IMR-90 (cell line): ENCODE measurements at regions not wholly inside any gene's neighbourhood (a gene's known extent, or its start where the extent isn't known, plus 50 kb on each side); places are given as distances from the start of the nearest gene placed in this dataset.

Experiments
- ATAC-seq: fragments of 200-7000 bp; cut with Tn5 transposase; 2 replicates; pipeline ENCODE4 v1.9.1; 2020; ENCODE audit warnings: low read depth, mild to moderate bottlenecking, moderate library complexity
- BruUV-seq: library from RNA; stranded (reverse); fragments of 400-500 nt; replicated peaks from 2 replicates; lab custom pipeline; 2021; lab: Mats Ljungman, UMichigan
- CTCF ChIA-PET: fragments of 300-600 bp; formaldehyde crosslinking; extraction: SDS; loops from one replicate; lab custom pipeline; 2021; ENCODE audit warnings: antibody characterized with exemption; lab: Yijun Ruan, JAX
- POLR2A ChIA-PET: fragments of 300-600 bp; sonication (Branson Sonifier 250); formaldehyde crosslinking; loops from one replicate; lab custom pipeline; 2022; ENCODE audit warnings: antibody characterized with exemption; ENCODE audit not compliant: unreplicated experiment; lab: Charles Lee
- DNase-seq: peaks from one replicate; pipeline ENCODE4 v3.0.0; 2013
- H2AFZ ChIP-seq: replicated peaks from 2 replicates; pipeline ENCODE3; 2013; ENCODE audit warnings: low read length, mild to moderate bottlenecking; ENCODE audit not compliant: poor library complexity
- H2AK5ac ChIP-seq: 2 replicates; pipeline ENCODE4 v1.6.1; 2013; ENCODE audit warnings: low read depth, low read length, inconsistent platforms
- H2AK9ac ChIP-seq: replicated peaks from 2 replicates; pipeline ENCODE3; 2013; ENCODE audit warnings: mild to moderate bottlenecking, low read depth, low read length, moderate library complexity; ENCODE audit not compliant: poor library complexity
- H2BK120ac ChIP-seq: 2 replicates; pipeline ENCODE4 v1.6.1; 2013; ENCODE audit warnings: low read depth, low read length, inconsistent platforms
- H2BK15ac ChIP-seq: 3 replicates; pipeline ENCODE4 v1.6.1; 2013; ENCODE audit warnings: low read depth, low read length, inconsistent platforms
- H2BK20ac ChIP-seq: 2 replicates; pipeline ENCODE4 v1.6.1; 2013; ENCODE audit warnings: low read depth, mild to moderate bottlenecking, inconsistent platforms, low read length, moderate library complexity
- H2BK5ac ChIP-seq: 2 replicates; pipeline ENCODE4 v1.6.1; 2013; ENCODE audit warnings: mild to moderate bottlenecking, low read depth, low read length, inconsistent platforms; ENCODE audit not compliant: poor library complexity, severe bottlenecking
- H3K14ac ChIP-seq: replicated peaks from 2 replicates; pipeline ENCODE4 v1.6.1; 2013; ENCODE audit warnings: low read depth, low read length, inconsistent platforms
- H3K18ac ChIP-seq: 2 replicates; pipeline ENCODE4 v1.6.1; 2013; ENCODE audit warnings: low read depth, low read length, control low read depth
- H3K23ac ChIP-seq: 2 replicates; pipeline ENCODE4 v1.6.1; 2013; ENCODE audit warnings: low read depth, low read length, inconsistent platforms
- H3K27ac ChIP-seq: 2 replicates; pipeline ENCODE4 v1.5.1; 2013; ENCODE audit warnings: mild to moderate bottlenecking, control low read depth, low read length; ENCODE audit not compliant: insufficient read depth
- H3K27me3 ChIP-seq: 2 replicates; pipeline ENCODE4 v1.6.1; 2013; ENCODE audit warnings: low read length; ENCODE audit not compliant: control insufficient read depth, insufficient read depth
- H3K36me3 ChIP-seq: 2 replicates; pipeline ENCODE4 v1.6.1; 2013; ENCODE audit warnings: low read length, mixed read lengths; ENCODE audit not compliant: control insufficient read depth, insufficient read depth
- H3K4ac ChIP-seq: 2 replicates; pipeline ENCODE4 v1.6.1; 2013; ENCODE audit warnings: low read depth, low read length, inconsistent platforms
- H3K4me1 ChIP-seq: 2 replicates; pipeline ENCODE4 v1.6.1; 2013; ENCODE audit warnings: low read length, mixed read lengths; ENCODE audit not compliant: control insufficient read depth, insufficient read depth
- H3K4me2 ChIP-seq: 2 replicates; pipeline ENCODE4 v1.6.1; 2013; ENCODE audit warnings: low read depth, mild to moderate bottlenecking, control low read depth, low read length, moderate library complexity
- H3K4me3 ChIP-seq: 2 replicates; pipeline ENCODE4 v1.5.1; 2013; ENCODE audit warnings: low read depth, mild to moderate bottlenecking, control low read depth, low read length, moderate library complexity; ENCODE audit not compliant: insufficient read depth
- H3K56ac ChIP-seq: 2 replicates; pipeline ENCODE4 v1.6.1; 2013; ENCODE audit warnings: low read length, inconsistent platforms; ENCODE audit not compliant: insufficient read depth; ENCODE audit errors: extremely low read depth
- H3K79me1 ChIP-seq, 2 experiments: 2 replicates each; pipeline ENCODE4 v1.6.1; 2013; ENCODE audit warnings: low read length in 2 of 2, inconsistent platforms in 1 of 2, low read depth in 1 of 2
- H3K9ac ChIP-seq: 2 replicates; pipeline ENCODE4 v1.6.1; 2013; ENCODE audit warnings: low read depth, low read length, control low read depth
- H3K9me1 ChIP-seq: 2 replicates; pipeline ENCODE4 v1.6.1; 2013; ENCODE audit warnings: low read length, inconsistent platforms; ENCODE audit not compliant: insufficient read depth
- H3K9me3 ChIP-seq: 2 replicates; pipeline ENCODE4 v1.6.1; 2013; ENCODE audit warnings: low read length; ENCODE audit not compliant: control insufficient read depth, insufficient read depth
- H4K20me1 ChIP-seq: 2 replicates; pipeline ENCODE4 v1.6.1; 2013; ENCODE audit warnings: low read length, inconsistent platforms; ENCODE audit not compliant: insufficient read depth
- H4K5ac ChIP-seq: 2 replicates; pipeline ENCODE4 v1.6.1; 2013; ENCODE audit warnings: mild to moderate bottlenecking, low read depth, low read length, control low read depth
- H4K8ac ChIP-seq, 2 experiments: 2 replicates each; pipeline ENCODE4 v1.6.1; 2013; ENCODE audit warnings: low read depth in 2 of 2, low read length in 2 of 2, control low read depth in 1 of 2, inconsistent platforms in 1 of 2
- H4K91ac ChIP-seq: 2 replicates; pipeline ENCODE4 v1.6.1; 2013; ENCODE audit warnings: low read depth, low read length, inconsistent platforms; ENCODE audit not compliant: insufficient read depth
- BHLHE40 ChIP-seq: fragments of 150-350 bp; IDR thresholded peaks from 2 replicates; pipeline ENCODE4 v1.6.1; 2016; ENCODE audit warnings: mild to moderate bottlenecking, low read depth, low read length
- CEBPB ChIP-seq: IDR thresholded peaks from 2 replicates; pipeline ENCODE4 v1.6.1; 2012; ENCODE audit warnings: low read depth, low read length, improper control_type of control experiment
- CHD1 ChIP-seq: IDR thresholded peaks from 2 replicates; pipeline ENCODE4 v1.6.1; 2012; ENCODE audit warnings: low read depth, low read length, improper control_type of control experiment
- FOS ChIP-seq: fragments of 150-350 bp; IDR thresholded peaks from 2 replicates; pipeline ENCODE4 v1.6.1; 2016; ENCODE audit warnings: low read depth, low read length
- MAFK ChIP-seq: IDR thresholded peaks from 2 replicates; pipeline ENCODE4 v1.6.1; 2012; ENCODE audit warnings: low read depth, low read length, improper control_type of control experiment
- MAZ ChIP-seq: IDR thresholded peaks from 2 replicates; pipeline ENCODE4 v1.6.1; 2012; ENCODE audit warnings: low read depth, mild to moderate bottlenecking, low read length, improper control_type of control experiment, moderate library complexity, borderline replicate concordance
- MXI1 ChIP-seq: IDR thresholded peaks from 2 replicates; pipeline ENCODE4 v1.6.1; 2012; ENCODE audit warnings: low read depth, mild to moderate bottlenecking, low read length, moderate library complexity, borderline replicate concordance
- NFE2L2 ChIP-seq: fragments of 150-350 bp; IDR thresholded peaks from 2 replicates; pipeline ENCODE4 v1.6.1; 2016; ENCODE audit warnings: low read depth, mild to moderate bottlenecking, low read length
- POLR2A ChIP-seq: IDR thresholded peaks from 2 replicates; pipeline ENCODE4 v1.6.1; 2012; ENCODE audit warnings: mild to moderate bottlenecking, low read depth, low read length
- RAD21 ChIP-seq: IDR thresholded peaks from 2 replicates; pipeline ENCODE4 v1.6.1; 2012; ENCODE audit warnings: low read length, improper control_type of control experiment
- RCOR1 ChIP-seq: IDR thresholded peaks from 2 replicates; pipeline ENCODE4 v1.6.1; 2012; ENCODE audit warnings: mild to moderate bottlenecking, low read length, improper control_type of control experiment; ENCODE audit not compliant: insufficient replicate concordance
- RFX5 ChIP-seq: IDR thresholded peaks from 2 replicates; pipeline ENCODE4 v1.8.0; 2012; ENCODE audit warnings: low read depth, mild to moderate bottlenecking, low read length, moderate library complexity
- SMC3 ChIP-seq: fragments of 150-350 bp; IDR thresholded peaks from 2 replicates; pipeline ENCODE4 v1.6.1; 2016; ENCODE audit warnings: low read depth, mild to moderate bottlenecking, antibody characterized with exemption, low read length, moderate library complexity
- WGBS, 2 experiments: methylation state at CpG; one replicate each; pipeline versions ENCODE4 v1.1.5 to v1.1.7; 2013; ENCODE audit warnings: missing lambda C conversion rate in 2 of 2; ENCODE audit not compliant: insufficient read length in 1 of 2; ENCODE audit errors: extremely low coverage in 2 of 2; 5-methylcytosine and 5-hydroxymethylcytosine counted together
- dilution Hi-C: fragments of 300-500 bp; cut with HindIII; formaldehyde crosslinking; loops from one replicate; pipeline ENCODE4 v1.14.3; 2018; ENCODE audit warnings: low sequenced_read_pairs; ENCODE audit not compliant: unreplicated experiment
- in situ Hi-C: fragments of 300-500 bp; cut with MboI; formaldehyde crosslinking; loops from 3 replicates; pipeline ENCODE4 v1.14.3; 2019; ENCODE audit warnings: low sequenced_read_pairs, inconsistent platforms, mixed read lengths
- intact Hi-C: fragments of 100-400 bp; cut with micrococcal nuclease; formaldehyde crosslinking; loops from 2 replicates; pipeline ENCODE4 v1.10.0; 2022
- TF ChIP-seq, protein P1 (sequence below): conservative IDR thresholded peaks from 2 replicates; pipeline ENCODE4 v1.5.1; 2012; ENCODE audit warnings: mild to moderate bottlenecking, low read depth, low read length, improper control_type of control experiment
- TF ChIP-seq, protein P2 (sequence below): fragments of 150-350 bp; IDR thresholded peaks from 2 replicates; pipeline ENCODE4 v1.6.1; 2017; ENCODE audit warnings: mild to moderate bottlenecking, antibody characterized with exemption, low read length, low read depth

DNA sequence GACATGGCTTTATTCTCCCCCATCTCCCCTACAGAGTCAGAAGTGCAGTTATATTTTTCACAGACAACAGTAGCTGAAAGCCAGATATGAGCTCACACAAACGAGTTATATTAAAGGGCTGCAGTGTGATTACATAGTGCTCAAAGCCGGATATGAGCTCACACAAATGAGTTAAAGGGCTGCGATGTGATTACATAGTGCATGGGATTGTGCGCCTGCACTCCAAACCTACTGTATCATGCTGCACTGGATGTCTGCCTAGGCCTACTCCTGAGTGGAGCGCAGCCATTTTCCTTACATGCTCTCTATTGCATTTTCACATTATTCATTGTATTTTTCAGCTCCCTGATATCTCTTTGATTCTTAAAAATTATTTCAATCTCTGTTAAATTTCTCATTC is 414.6 kb upstream of the LARGE1 start:
- Histone ChIP-seq H3K27ac (no peak overlapping the region), H4K5ac (no peak overlapping the region), H3K4me3 (no peak overlapping the region), H3K36me3 (no peaks in the 10 kb centered on the region), H3K27me3 (no peaks in the 10 kb centered on the region), H2AK9ac (no peak overlapping the region), H4K91ac (no peak overlapping the region), H3K14ac (no peak overlapping the region), H3K4ac (no peak overlapping the region), H2BK20ac (no peak overlapping the region), H3K9me1 (no peaks in the 10 kb centered on the region), H4K20me1 (no peaks in the 10 kb centered on the region), H3K4me2 (no peak overlapping the region), H2AFZ (no peak overlapping the region), H3K9me3 (peaks cover 27% of the 10 kb centered on the region; the same call in 1 of the 2 replicates), H3K56ac (no peak overlapping the region), H2AK5ac (no peak overlapping the region), H3K23ac (no peak overlapping the region), H3K4me1 (no peaks in the 10 kb centered on the region), H2BK15ac (no peak overlapping the region), H3K79me1 (no peaks in the 10 kb centered on the region), H3K18ac (no peak overlapping the region), H2BK120ac (no peak overlapping the region), H3K9ac (no peak overlapping the region), H2BK5ac (no peak overlapping the region), H4K8ac (no peak overlapping the region)
- ChIA-PET POLR2A (no interaction called here), CTCF (no interaction called here)
- no peak for TF ChIP-seq RFX5
- no peak for TF ChIP-seq MAFK
- no peak for TF ChIP-seq CHD1
- no peak for TF ChIP-seq MAZ
- TF ChIP-seq, protein P1, sequence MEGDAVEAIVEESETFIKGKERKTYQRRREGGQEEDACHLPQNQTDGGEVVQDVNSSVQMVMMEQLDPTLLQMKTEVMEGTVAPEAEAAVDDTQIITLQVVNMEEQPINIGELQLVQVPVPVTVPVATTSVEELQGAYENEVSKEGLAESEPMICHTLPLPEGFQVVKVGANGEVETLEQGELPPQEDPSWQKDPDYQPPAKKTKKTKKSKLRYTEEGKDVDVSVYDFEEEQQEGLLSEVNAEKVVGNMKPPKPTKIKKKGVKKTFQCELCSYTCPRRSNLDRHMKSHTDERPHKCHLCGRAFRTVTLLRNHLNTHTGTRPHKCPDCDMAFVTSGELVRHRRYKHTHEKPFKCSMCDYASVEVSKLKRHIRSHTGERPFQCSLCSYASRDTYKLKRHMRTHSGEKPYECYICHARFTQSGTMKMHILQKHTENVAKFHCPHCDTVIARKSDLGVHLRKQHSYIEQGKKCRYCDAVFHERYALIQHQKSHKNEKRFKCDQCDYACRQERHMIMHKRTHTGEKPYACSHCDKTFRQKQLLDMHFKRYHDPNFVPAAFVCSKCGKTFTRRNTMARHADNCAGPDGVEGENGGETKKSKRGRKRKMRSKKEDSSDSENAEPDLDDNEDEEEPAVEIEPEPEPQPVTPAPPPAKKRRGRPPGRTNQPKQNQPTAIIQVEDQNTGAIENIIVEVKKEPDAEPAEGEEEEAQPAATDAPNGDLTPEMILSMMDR, result no peak
- no peak for TF ChIP-seq BHLHE40
- TF ChIP-seq FOS, result no peak
- no peak for TF ChIP-seq RAD21
- TF ChIP-seq SMC3, result no peak
- no peak for TF ChIP-seq POLR2A
- no peak for TF ChIP-seq NFE2L2
- TF ChIP-seq, protein P2, sequence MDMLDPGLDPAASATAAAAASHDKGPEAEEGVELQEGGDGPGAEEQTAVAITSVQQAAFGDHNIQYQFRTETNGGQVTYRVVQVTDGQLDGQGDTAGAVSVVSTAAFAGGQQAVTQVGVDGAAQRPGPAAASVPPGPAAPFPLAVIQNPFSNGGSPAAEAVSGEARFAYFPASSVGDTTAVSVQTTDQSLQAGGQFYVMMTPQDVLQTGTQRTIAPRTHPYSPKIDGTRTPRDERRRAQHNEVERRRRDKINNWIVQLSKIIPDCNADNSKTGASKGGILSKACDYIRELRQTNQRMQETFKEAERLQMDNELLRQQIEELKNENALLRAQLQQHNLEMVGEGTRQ, result no peak
- no peak for TF ChIP-seq RCOR1
- no peak for TF ChIP-seq CEBPB
- no peak for TF ChIP-seq MXI1
- WGBS, 2 experiments, result 0% methylated on average over 2 of the region's 5 CpGs; no CpG with 5 or more reads in 1 of the 2 experiments
- DNase-seq, result no peak
- dilution Hi-C loops (no loop called here), in situ Hi-C loops (no loop called here), intact Hi-C loops (no loop called here)
- BruUV-seq, result no TSS peak
- ATAC-seq, result no peak
